ENCODE measurements at regions not wholly inside any gene's neighbourhood (a gene's known extent, or its start where the extent isn't known, plus 50 kb on each side); places are given as distances from the start of the nearest gene placed in this dataset.

GRCh38 chr3:44146073-44146472 is 95.6 kb upstream of the TOPAZ1 start:
- no peak for TF ChIP-seq EZH2 (IDR thresholded peaks at IDR 0.05; ENCODE audit: borderline replicate concordance, insufficient read depth, low read depth, low read length, poor library complexity, severe bottlenecking)
- no peak for TF ChIP-seq CTCF (IDR thresholded peaks at IDR 0.05)
